CD14-positive monocyte (primary cell): ENCODE measurements at regions not wholly inside any gene's neighbourhood (a gene's known extent, or its start where the extent isn't known, plus 50 kb on each side); places are given as distances from the start of the nearest gene placed in this dataset.

Experiments used
- DNase-seq, 3 donors: peaks; one replicate each; pipeline ENCODE4 v3.0.0-alpha.2; 2011 to 2022
- H2AFZ ChIP-seq: 2 replicates; pipeline ENCODE4 v1.6.0; 2012; ENCODE audit warnings: mild to moderate bottlenecking, low read depth, low read length, inconsistent platforms; ENCODE audit not compliant: insufficient read depth, poor library complexity, severe bottlenecking
- H3K27ac ChIP-seq, 2 donors: 1 replicate in 1 of 2; 2 replicates in 1 of 2; pipeline ENCODE4 v1.5.1; 2012 to 2013; ENCODE audit warnings: low read length in 2 of 2, control low read depth in 1 of 2, inconsistent platforms in 1 of 2, low read depth in 1 of 2, mild to moderate bottlenecking in 1 of 2
- H3K27me3 ChIP-seq, 2 donors: one replicate each; pipeline versions ENCODE4 v1.6.0 to v1.6.1; 2011 to 2013; ENCODE audit warnings: low read length in 2 of 2; ENCODE audit not compliant: control insufficient read depth in 2 of 2, insufficient read depth in 2 of 2
- H3K36me3 ChIP-seq, 2 donors: replicated peaks in 1 of 2; 1 replicate in 1 of 2; 2 replicates in 1 of 2; pipeline versions ENCODE4 v1.5.1 to v1.6.1; 2012 to 2013; ENCODE audit warnings: low read length in 2 of 2, control low read depth in 1 of 2, inconsistent platforms in 1 of 2, mild to moderate bottlenecking in 1 of 2; ENCODE audit not compliant: insufficient read depth in 2 of 2, control insufficient read depth in 1 of 2
- H3K4me1 ChIP-seq, 2 donors: 1 replicate in 1 of 2; 2 replicates in 1 of 2; pipeline versions ENCODE4 v1.5.1 to v1.6.1; 2012 to 2013; ENCODE audit warnings: low read length in 2 of 2, control low read depth in 1 of 2, inconsistent platforms in 1 of 2, mild to moderate bottlenecking in 1 of 2, moderate library complexity in 1 of 2; ENCODE audit not compliant: insufficient read depth in 2 of 2, control insufficient read depth in 1 of 2
- H3K4me2 ChIP-seq: replicated peaks from 2 replicates; pipeline ENCODE3; 2012; ENCODE audit warnings: low read length, moderate library complexity, mild to moderate bottlenecking; ENCODE audit not compliant: poor library complexity, severe bottlenecking; ENCODE audit errors: extremely low read depth
- H3K4me3 ChIP-seq, 3 experiments: fragments of 200-600 bp in 1 of 3; sonication (generic) in 1 of 3; replicated peaks in 1 of 3; 1 replicate in 2 of 3; 2 replicates in 1 of 3; pipeline ENCODE4 v1.5.1; 2011 to 2013; ENCODE audit warnings: low read length in 3 of 3, mild to moderate bottlenecking in 3 of 3, control low read depth in 2 of 3, low read depth in 2 of 3, inconsistent platforms in 1 of 3, moderate library complexity in 1 of 3
- H3K79me2 ChIP-seq: 2 replicates; pipeline ENCODE4 v1.6.0; 2012; ENCODE audit warnings: mild to moderate bottlenecking, control low read depth, inconsistent platforms, low read length, moderate library complexity; ENCODE audit not compliant: insufficient read depth
- H3K9ac ChIP-seq: 2 replicates; pipeline ENCODE4 v1.6.0; 2017; ENCODE audit warnings: low read length, mild to moderate bottlenecking; ENCODE audit not compliant: insufficient read depth, poor library complexity, severe bottlenecking
- H3K9me3 ChIP-seq, 2 donors: replicated peaks in 1 of 2; 1 replicate in 1 of 2; 2 replicates in 1 of 2; pipeline versions ENCODE4 v1.5.1 to v1.6.1; 2012 to 2013; ENCODE audit warnings: low read length in 2 of 2, control low read depth in 1 of 2; ENCODE audit not compliant: control insufficient read depth in 1 of 2, insufficient read depth in 1 of 2
- H4K20me1 ChIP-seq: 2 replicates; pipeline ENCODE4 v1.6.0; 2012; ENCODE audit warnings: mild to moderate bottlenecking, low read length, control low read depth, moderate library complexity; ENCODE audit not compliant: insufficient read depth
- H3K27ac Mint-ChIP-seq, 7 donors: one replicate each; pipeline ENCODE4 v1.8.0; 2020; ENCODE audit warnings: mild to moderate bottlenecking in 7 of 7, mixed read lengths in 7 of 7, moderate library complexity in 6 of 7, inconsistent platforms in 2 of 7
- H3K27me3 Mint-ChIP-seq, 3 donors: one replicate each; pipeline ENCODE4 v1.8.0; 2021 to 2022; ENCODE audit warnings: low read depth in 3 of 3, mild to moderate bottlenecking in 3 of 3, mixed read lengths in 3 of 3, moderate library complexity in 3 of 3, inconsistent platforms in 1 of 3
- H3K36me3 Mint-ChIP-seq, 2 donors: one replicate each; pipeline ENCODE4 v1.8.0; 2020; ENCODE audit warnings: mixed read lengths in 2 of 2, inconsistent platforms in 1 of 2, mild to moderate bottlenecking in 1 of 2
- H3K4me1 Mint-ChIP-seq: one replicate; pipeline ENCODE4 v1.8.0; 2020; ENCODE audit warnings: mild to moderate bottlenecking, mixed read lengths
- H3K4me3 Mint-ChIP-seq, 2 donors: one replicate each; pipeline ENCODE4 v1.8.0; 2020; ENCODE audit warnings: mild to moderate bottlenecking in 2 of 2, mixed read lengths in 2 of 2, moderate library complexity in 1 of 2
- H3K9me3 Mint-ChIP-seq, 7 donors: one replicate each; pipeline ENCODE4 v1.8.0; 2020 to 2022; ENCODE audit warnings: mixed read lengths in 7 of 7, mild to moderate bottlenecking in 6 of 7, moderate library complexity in 6 of 7, inconsistent platforms in 2 of 7
- CTCF ChIP-seq: fragments of 200-600 bp; IDR thresholded peaks from one replicate; pipeline ENCODE4 v1.8.0; 2022; ENCODE audit warnings: antibody characterized with exemption, mild to moderate bottlenecking
- WGBS: methylation state at CpG from one replicate; pipeline ENCODE4 v1.1.5; 2013; ENCODE audit warnings: missing lambda C conversion rate; ENCODE audit not compliant: insufficient coverage; 5-methylcytosine and 5-hydroxymethylcytosine counted together
- intact Hi-C, 2 donors: fragments of 100-400 bp; cut with micrococcal nuclease; formaldehyde crosslinking; loops; one replicate each; pipeline versions ENCODE4 v1.15.0 to v1.15.1; 2023

DNA sequence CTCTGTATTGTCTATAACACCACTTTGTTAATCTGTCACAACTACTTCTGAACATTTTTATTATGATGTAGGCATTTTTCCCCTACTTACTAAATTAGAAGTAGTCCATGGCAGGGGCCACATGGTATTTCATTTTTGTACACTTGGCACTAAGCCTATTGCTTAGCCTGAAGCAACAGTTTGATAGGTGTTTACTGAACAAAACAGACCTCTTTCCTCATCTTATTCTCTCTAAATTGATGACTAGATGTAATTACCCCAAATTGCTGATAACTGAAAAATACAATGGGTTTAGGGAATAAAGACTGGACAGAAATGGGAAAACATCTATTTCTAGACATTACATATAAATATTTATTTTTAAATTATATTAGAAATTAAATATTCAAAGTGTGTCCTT lies 633.8 kb downstream of the SLCO4C1 start:
- Mint-ChIP-seq H3K9me3 (peaks cover 0 to 3% (median 0%) of the 10 kb centered on the region in 7 donors), H3K4me3 (no peak overlapping the region), H3K4me1 (peaks cover 8% of the 10 kb centered on the region), H3K27ac (no peak overlapping the region), H3K36me3 (no peaks in the 10 kb centered on the region), H3K27me3 (peaks cover 0 to 2% (median 0%) of the 10 kb centered on the region in 3 donors)
- Histone ChIP-seq H3K79me2 (no peaks in the 10 kb centered on the region), H3K9me3 (no peaks in the 10 kb centered on the region), H3K4me2 (no peak overlapping the region), H4K20me1 (no peaks in the 10 kb centered on the region), H3K27ac (no peak overlapping the region), H3K9ac (no peak overlapping the region), H3K36me3 (no peaks in the 10 kb centered on the region), H3K27me3 (no peaks in the 10 kb centered on the region), H2AFZ (no peak overlapping the region), H3K4me3 (no peak overlapping the region), H3K4me1 (no peaks in the 10 kb centered on the region)
- no peak for TF ChIP-seq CTCF
- no peak for DNase-seq
- intact Hi-C loops = no loop called here

DNA sequence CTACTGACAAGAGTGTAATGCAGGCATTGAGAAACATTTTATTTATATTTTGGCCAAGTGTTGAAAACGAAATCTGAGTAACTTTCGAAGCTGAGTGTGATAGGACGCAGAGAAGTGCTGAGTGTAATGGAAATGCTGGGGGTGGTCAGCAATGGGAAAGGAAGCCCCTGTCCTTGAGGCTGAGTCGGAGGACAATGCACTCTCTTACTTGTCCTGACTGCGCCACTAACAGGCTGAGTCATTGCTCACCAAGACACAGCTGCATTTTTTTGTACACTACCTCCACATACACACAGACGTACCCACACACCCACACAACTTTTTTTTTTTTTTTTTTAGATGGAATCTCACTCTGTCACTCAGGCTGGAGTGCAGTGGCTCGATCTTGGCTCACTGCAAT lies 637.7 kb downstream of the SLCO4C1 start:
- DNase-seq = no peak
- Histone ChIP-seq H3K4me1 (no peaks in the 10 kb centered on the region), H3K27me3 (no peaks in the 10 kb centered on the region), H3K4me3 (no peak overlapping the region), H2AFZ (no peak overlapping the region), H3K9ac (no peak overlapping the region), H3K9me3 (no peaks in the 10 kb centered on the region), H3K79me2 (no peaks in the 10 kb centered on the region), H3K36me3 (no peaks in the 10 kb centered on the region), H3K4me2 (no peak overlapping the region), H4K20me1 (no peaks in the 10 kb centered on the region), H3K27ac (no peak overlapping the region)
- Mint-ChIP-seq H3K27me3 (peaks cover 0 to 2% (median 0%) of the 10 kb centered on the region in 3 donors), H3K36me3 (no peaks in the 10 kb centered on the region), H3K4me3 (no peak overlapping the region), H3K27ac (no peak overlapping the region), H3K9me3 (peaks cover 0 to 4% (median 0%) of the 10 kb centered on the region in 7 donors), H3K4me1 (peaks cover 1% of the 10 kb centered on the region)
- WGBS = 93% methylated on average over 3 of the region's 7 CpGs
- TF ChIP-seq CTCF = no peak
- intact Hi-C loops = no loop called here
